HEK293T (cell line): ENCODE measurements at regions not wholly inside any gene's neighbourhood (a gene's known extent, or its start where the extent isn't known, plus 50 kb on each side); places are given as distances from the start of the nearest gene placed in this dataset.

Experiments used
- ARNT ChIP-seq: fragments of 450-650 bp; IDR thresholded peaks from 2 replicates; pipeline ENCODE4 v1.6.1; 2017; ENCODE audit warnings: mild to moderate bottlenecking
- L3MBTL2 ChIP-seq: fragments of 450-650 bp; conservative IDR thresholded peaks from 2 replicates; pipeline ENCODE4 v1.6.1; 2016; ENCODE audit warnings: mild to moderate bottlenecking

DNA sequence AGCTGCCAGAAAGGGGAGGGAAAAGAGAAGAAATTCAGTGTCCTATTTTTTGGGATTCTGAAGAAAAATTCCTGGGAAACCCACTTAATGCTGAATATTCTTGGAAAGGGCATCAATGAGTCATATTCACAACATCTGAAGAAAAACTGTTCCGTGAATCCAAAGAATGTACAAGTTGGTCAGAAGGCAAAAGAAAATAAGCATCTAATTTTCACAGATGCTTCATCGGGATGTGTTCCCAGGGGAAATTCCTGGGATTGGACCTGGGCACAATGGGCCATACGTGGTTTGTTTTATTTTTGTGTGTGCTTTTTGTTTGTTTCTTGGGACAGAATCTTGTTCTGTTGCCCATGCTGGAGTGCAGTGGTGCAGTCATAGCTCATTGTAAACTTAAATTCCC, 112.2 kb downstream of the MAP3K21 start:
- TF ChIP-seq ARNT = no peak
- no peak for TF ChIP-seq L3MBTL2
